GM04504 (cell line): ENCODE measurements at regions not wholly inside any gene's neighbourhood (a gene's known extent, or its start where the extent isn't known, plus 50 kb on each side); places are given as distances from the start of the nearest gene placed in this dataset.
"Not testable (repeated sequence)": the region's sequence is repeated elsewhere in the genome, so short reads cannot be mapped to it uniquely, and the experiment has no call there.

Source experiments
- DNase-seq: peaks from one replicate; pipeline ENCODE4 v3.0.0-alpha.2; 2012; ENCODE audit warnings: low read depth

DNA sequence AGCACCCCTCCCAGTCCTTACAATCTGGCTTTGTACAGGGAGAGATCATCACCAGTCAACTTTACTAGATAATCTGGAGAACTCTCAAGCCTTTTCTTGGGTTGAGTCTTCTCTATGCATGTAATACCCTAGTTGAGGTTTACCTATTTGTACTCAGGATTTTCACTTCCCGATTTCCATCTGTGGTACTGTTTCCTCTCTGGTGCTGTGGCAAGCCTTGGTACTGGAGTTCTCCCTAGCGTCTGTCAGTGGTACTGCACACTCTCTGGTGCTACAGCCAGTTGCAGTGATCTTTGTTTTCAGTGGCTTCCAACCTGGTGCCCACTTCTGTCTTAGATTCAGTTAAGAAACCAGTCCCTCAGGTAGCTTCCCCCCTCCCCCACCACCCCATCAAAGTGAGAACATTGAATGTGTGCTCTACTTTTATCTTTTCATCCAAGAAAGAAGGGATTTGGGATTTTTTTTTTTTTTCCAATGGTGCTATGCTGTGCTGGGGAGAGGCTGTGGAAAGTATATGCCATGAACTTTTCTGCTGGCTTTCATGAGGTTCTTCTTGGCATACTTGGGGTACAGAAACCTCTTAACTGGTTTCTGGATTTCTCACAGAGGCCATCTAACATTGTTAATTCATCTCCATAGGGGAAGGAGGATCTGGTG lies 69.4 kb upstream of the EVL start:
- DNase-seq = peak; percentile 27

DNA sequence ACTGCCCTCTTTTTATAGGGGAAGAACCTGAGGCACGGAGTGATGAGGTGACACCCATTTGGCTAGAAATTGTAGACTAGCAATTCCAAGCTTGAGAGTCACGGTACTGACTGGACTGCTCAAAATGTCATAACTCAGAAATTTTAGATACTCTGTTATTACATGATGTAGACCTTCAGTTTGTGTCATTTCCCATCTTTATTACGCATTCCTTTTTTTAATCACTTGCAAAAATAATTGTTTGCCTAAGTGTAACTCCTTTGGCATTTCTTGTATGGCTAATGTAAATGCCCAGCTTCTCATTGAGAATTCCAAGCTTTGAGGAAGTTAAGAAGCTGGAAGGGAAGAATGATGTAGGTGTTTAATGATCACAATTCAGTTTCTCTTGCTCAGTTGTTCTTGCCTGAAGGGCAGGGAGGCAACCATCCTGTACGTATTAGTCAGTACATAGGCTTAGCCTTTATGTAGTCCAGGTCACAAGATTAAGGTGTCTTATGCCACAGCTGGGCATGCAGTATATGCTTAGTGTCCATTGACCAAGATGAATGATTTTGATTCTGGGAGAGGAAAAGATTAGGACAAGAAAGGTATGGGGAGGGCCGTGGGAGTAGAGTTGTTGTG lies 68.2 kb upstream of the EVL start:
- no peak for DNase-seq

DNA sequence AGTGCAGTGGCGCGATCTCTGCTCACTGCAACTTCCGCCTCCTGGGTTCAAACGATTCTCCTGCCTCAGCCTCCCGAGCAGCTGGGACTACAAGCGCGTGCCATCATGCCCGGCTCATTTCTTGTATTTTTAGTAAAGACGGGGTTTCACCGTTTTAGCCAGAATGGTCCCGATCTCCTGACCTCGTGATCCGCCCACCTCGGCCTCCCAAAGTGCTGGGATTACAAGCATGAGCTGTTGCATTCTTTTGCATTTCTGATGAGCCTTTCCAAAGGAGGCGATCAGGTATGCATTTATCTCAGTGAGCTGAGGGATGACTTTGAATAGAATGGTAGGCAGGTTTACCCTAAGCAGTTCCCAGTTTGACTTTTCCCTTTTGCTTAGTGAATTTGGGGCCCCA lies 64.8 kb upstream of the EVL start:
- not testable (repeated sequence) for DNase-seq

- no peak for DNase-seq
These were observed 60.8 kb upstream of the EVL start for GRCh38 chr14:100004392-100004791.

- no peak for DNase-seq
These were observed 58.0 kb upstream of the EVL start for GRCh38 chr14:100007254-100007653.

- DNase-seq = not testable (repeated sequence)
These were observed 55.4 kb upstream of the EVL start for GRCh38 chr14:100009802-100010201.

DNA sequence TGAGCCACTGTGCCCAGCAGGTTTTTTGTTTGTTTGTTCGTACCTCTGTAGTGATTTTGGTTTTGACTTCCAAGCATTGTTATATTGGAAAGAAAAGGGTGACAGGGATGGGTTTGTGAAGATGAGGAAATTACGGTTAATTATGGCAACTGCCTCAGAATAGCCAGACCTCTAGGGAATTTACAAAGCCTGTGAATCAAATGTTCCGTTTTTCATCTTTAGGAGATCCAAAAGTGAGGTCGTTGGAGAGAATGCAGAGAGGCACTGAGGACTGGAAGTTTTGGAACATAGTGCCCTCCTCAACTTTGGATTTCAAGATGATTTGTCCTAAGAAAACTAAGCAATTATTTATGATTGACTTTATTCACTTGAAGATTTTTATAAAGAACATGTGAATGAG lies 54.5 kb upstream of the EVL start:
- DNase-seq = no peak

DNA sequence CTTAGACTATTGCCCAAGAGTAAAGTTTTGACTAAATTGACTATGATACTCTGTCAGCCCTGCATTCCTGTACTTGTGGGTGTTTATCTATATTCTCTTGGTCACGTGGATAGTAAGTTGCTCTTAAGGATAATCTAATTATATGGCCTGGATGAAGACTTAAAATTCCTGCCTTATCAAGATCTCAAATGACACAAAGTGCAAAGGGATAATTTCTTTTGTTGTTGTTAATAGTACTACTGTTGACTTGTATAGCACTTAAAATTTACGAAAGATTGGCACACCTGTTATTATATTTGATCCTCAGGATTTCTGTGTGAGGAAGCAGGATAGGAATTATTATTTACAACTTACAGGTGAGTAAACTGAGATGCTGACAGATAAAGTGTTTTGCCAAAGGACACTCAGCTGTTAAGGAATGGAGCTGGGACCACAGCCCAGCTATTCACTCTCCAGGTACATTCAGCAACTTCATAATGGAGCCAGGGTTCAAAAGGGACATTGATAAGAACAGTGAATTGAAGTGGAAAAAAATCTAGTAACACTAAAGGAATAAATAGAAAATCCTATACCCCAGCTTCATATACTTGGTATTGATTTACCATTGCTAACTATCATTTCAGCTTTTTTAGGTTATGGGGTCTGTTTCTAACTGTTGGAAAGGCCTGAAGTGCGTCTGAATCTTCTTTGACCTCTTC lies 53.4 kb upstream of the EVL start:
- no peak for DNase-seq

- DNase-seq = no peak
These were observed 52.5 kb upstream of the EVL start for GRCh38 chr14:100012478-100013327.

GRCh38 chr14:100015251-100015655 lies 50.0 kb upstream of the EVL start:
- DNase-seq = no peak
